ENCODE measurements at regions not wholly inside any gene's neighbourhood (a gene's known extent, or its start where the extent isn't known, plus 50 kb on each side); places are given as distances from the start of the nearest gene placed in this dataset.

DNA sequence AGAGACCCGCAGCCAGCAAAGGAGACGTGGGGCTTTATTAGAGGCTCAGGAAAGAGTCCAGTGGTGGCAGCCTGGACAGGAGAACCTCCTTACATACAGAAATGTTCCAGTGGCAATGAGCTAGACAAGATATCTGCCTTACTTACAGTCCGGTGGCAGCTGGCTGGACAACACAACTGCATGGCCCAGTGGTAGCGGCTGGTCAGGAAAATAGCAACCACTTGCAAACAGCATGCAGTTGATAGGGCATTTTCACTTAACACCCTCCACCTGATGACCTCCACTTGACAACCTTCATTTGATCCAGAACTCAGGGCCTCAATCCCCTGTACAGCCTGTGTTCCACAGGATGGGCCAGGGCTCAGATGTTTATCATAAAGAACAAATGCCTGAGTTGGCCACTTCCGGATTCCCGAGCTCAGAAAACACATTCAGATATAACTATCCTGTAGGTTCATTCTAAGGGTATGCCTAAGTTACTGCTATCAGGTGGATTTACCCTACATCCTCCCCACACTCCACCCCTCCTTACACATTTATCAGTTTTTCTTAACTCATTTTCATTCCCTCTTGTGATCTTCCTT, 63.3 kb upstream of the ITPRID2 start:
- TF ChIP-seq, protein P1, sequence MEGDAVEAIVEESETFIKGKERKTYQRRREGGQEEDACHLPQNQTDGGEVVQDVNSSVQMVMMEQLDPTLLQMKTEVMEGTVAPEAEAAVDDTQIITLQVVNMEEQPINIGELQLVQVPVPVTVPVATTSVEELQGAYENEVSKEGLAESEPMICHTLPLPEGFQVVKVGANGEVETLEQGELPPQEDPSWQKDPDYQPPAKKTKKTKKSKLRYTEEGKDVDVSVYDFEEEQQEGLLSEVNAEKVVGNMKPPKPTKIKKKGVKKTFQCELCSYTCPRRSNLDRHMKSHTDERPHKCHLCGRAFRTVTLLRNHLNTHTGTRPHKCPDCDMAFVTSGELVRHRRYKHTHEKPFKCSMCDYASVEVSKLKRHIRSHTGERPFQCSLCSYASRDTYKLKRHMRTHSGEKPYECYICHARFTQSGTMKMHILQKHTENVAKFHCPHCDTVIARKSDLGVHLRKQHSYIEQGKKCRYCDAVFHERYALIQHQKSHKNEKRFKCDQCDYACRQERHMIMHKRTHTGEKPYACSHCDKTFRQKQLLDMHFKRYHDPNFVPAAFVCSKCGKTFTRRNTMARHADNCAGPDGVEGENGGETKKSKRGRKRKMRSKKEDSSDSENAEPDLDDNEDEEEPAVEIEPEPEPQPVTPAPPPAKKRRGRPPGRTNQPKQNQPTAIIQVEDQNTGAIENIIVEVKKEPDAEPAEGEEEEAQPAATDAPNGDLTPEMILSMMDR (IDR thresholded peaks at IDR 0.05): no peak
- no peak for TF ChIP-seq POLR2A (IDR thresholded peaks at IDR 0.05)
- TF ChIP-seq POLR2AphosphoS5 (IDR thresholded peaks at IDR 0.05): no peak

Measured in stomach (tissue), 4 donors.